GM12873 (cell line): ENCODE measurements at regions not wholly inside any gene's neighbourhood (a gene's known extent, or its start where the extent isn't known, plus 50 kb on each side); places are given as distances from the start of the nearest gene placed in this dataset.

Experiments used
- CTCF ChIP-seq: IDR thresholded peaks from 2 replicates; pipeline ENCODE4 v1.5.1; 2012; ENCODE audit warnings: low read depth, mild to moderate bottlenecking, moderate library complexity, low read length, control low read depth; ENCODE audit not compliant: insufficient read depth; ENCODE audit errors: missing control alignments

GRCh38 chr16:6966925-6967324 is 365.7 kb upstream of the RBFOX1 start:
- TF ChIP-seq CTCF: no peak

- no peak for TF ChIP-seq CTCF
Observed at GRCh38 chr16:6964679-6965078, 368.0 kb upstream of the RBFOX1 start.

GRCh38 chr16:6961704-6962103 is 370.9 kb upstream of the RBFOX1 start:
- TF ChIP-seq CTCF: no peak

- no peak for TF ChIP-seq CTCF
Observed at GRCh38 chr16:6958184-6958583, 374.5 kb upstream of the RBFOX1 start.

GRCh38 chr16:6957681-6958080 is 375.0 kb upstream of the RBFOX1 start:
- no peak for TF ChIP-seq CTCF

- TF ChIP-seq CTCF: no peak
Observed at GRCh38 chr16:6956511-6956910, 376.1 kb upstream of the RBFOX1 start.

GRCh38 chr16:6955303-6955702 is 377.3 kb upstream of the RBFOX1 start:
- TF ChIP-seq CTCF: no peak
